Heart left ventricle (tissue), 16 donors: ENCODE measurements at regions not wholly inside any gene's neighbourhood (a gene's known extent, or its start where the extent isn't known, plus 50 kb on each side); places are given as distances from the start of the nearest gene placed in this dataset.
A peak's percentile ranks its signal among the peaks of the same experiment; 100 is the strongest.

ENCODE experiments used
- ATAC-seq, 4 donors: fragments of 200-7000 bp; cut with Tn5 transposase; one replicate each; pipeline ENCODE4 v1.9.1; 2020 to 2022; ENCODE audit warnings: moderate library complexity in 4 of 4, mild to moderate bottlenecking in 3 of 4, moderate number of reproducible peaks in 1 of 4
- DNase-seq, 5 donors: peaks; one replicate each; pipeline ENCODE4 v3.0.0-alpha.2; 2020
- H3K27ac ChIP-seq, 12 donors: fragments of 200-600 bp; sonication (generic) in 4 of 12; one replicate each; pipeline versions ENCODE4 v1.5.0 to v1.8.0; 2016 to 2022; ENCODE audit warnings: mild to moderate bottlenecking in 2 of 12
- H3K27me3 ChIP-seq, 9 donors: fragments of 200-600 bp; sonication (generic) in 2 of 9; one replicate each; pipeline versions ENCODE4 v1.5.1 to v1.8.0; 2016 to 2022; ENCODE audit warnings: mild to moderate bottlenecking in 3 of 9
- H3K36me3 ChIP-seq, 9 donors: fragments of 200-600 bp; sonication (generic) in 2 of 9; one replicate each; pipeline versions ENCODE4 v1.5.0 to v1.8.0; 2018 to 2022; ENCODE audit warnings: mild to moderate bottlenecking in 2 of 9
- H3K4me1 ChIP-seq, 12 donors: fragments of 200-600 bp; sonication (generic) in 4 of 12; one replicate each; pipeline versions ENCODE4 v1.5.0 to v1.8.0; 2016 to 2022; ENCODE audit warnings: mild to moderate bottlenecking in 3 of 12
- H3K4me3 ChIP-seq, 12 donors: fragments of 200-600 bp; sonication (generic) in 4 of 12; one replicate each; pipeline versions ENCODE4 v1.5.0 to v1.8.0; 2017 to 2022; ENCODE audit warnings: mild to moderate bottlenecking in 9 of 12, moderate library complexity in 4 of 12
- H3K9me3 ChIP-seq, 12 donors: fragments of 200-600 bp; sonication (generic) in 4 of 12; one replicate each; pipeline versions ENCODE4 v1.5.0 to v1.8.0; 2016 to 2022; ENCODE audit warnings: mild to moderate bottlenecking in 1 of 12
- CTCF ChIP-seq, 12 donors: fragments of 200-600 bp; sonication (generic) in 4 of 12; IDR thresholded peaks; one replicate each; pipeline versions ENCODE4 v1.5.0 to v1.8.0; 2018 to 2022; ENCODE audit warnings: antibody characterized with exemption in 12 of 12, mild to moderate bottlenecking in 5 of 12
- POLR2A ChIP-seq, 2 donors: fragments of 450-650 bp; IDR thresholded peaks; one replicate each; pipeline ENCODE4 v1.6.1; 2017; ENCODE audit warnings: antibody characterized with exemption in 2 of 2, mild to moderate bottlenecking in 2 of 2, moderate library complexity in 2 of 2
- whole genome bisulfite sequencing, 4 donors: extraction: QIAGEN DNeasy Blood & Tissue Kit in 2 of 4; methylation state at CpG; one replicate each; pipeline versions ENCODE4 v1.1.5 to v1.1.7; 2013 to 2018; 5-methylcytosine and 5-hydroxymethylcytosine counted together
- intact Hi-C, 10 donors: fragments of 100-400 bp; cut with DNase I; formaldehyde crosslinking; loops; one replicate each; pipeline versions ENCODE4 v1.11.1 to v1.14.2; 2022
- donor health status: ischemic (EF 13 %, LVEDD 7.1; RV severe dilation, severe dysfunction).
- donor health status: healthy with polysubstance abuse.
- donor health status: DM: no; HTN: yes; CAD: no.
- donor health status: DM: no; HTN: no; CAD: no.
- donor health status: ischemic (EF 25% LVEDD 6.9; RV normal size, moderate dysfunction).
- donor health status: ischemic (EF 25% LVEDD 5.7; RV mildly dilated, moderate dysfunction).
- donor health status: healthy.
- donor health status: DM: yes; HTN: yes; CAD: no.
- donor health status: ischemic (EF 35%, LVEDD 5.7; RV mildly dilated, moderate dysfunction).
- donor health status: nonischemic (EF 11% LVEDD 7.7; RV severe dilation, severe dysfunction).
- donor health status: DM: yes; HTN: yes; CAD: no.
- donor health status: PGD.
- donor health status: ischemic (EF 29% LVEDD 5.4; RV normal size, mild dysfunction).
- donor health status: nonischemic (EF 23%, LVEDD 6.1; RV moderate dilation, normal function).

DNA sequence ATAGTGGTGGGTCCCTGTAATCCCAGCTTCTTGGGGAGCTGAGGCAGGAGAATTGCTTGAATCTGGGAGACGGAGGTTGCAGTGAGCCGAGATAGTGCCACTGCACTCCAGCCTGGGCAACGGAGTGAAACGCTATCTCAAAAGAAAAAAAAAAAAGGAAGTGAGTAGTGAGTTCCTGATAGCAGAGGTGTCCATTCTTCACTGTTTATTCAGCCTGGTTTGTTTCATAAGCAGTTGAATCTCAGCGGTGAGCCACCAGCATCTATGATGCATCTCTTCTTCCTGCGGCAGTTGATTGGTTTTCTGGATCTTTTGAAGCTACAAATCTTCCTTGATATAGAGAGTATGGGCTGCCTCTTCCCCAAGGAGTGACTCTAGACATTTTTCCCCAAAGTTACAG lies 316.1 kb upstream of the MTPN start:
- intact Hi-C loops: no loop called here
- peaks cover 0 to 4% (median 0%) of the 10 kb centered on the region in 12 donors for H3K9me3 ChIP-seq
- TF ChIP-seq POLR2A (IDR thresholded peaks at IDR 0.05): no peak
- TF ChIP-seq CTCF (IDR thresholded peaks at IDR 0.05): no peak
- no peak for ATAC-seq
- H3K4me3 ChIP-seq: no peak overlapping the region
- DNase-seq: no peak
- WGBS, 4 donors: 25 to 49% (median 41%) methylated on average over 6 of the region's 6 CpGs
- H3K27ac ChIP-seq: peak overlapping the region in 1 of 12 donors; percentile 66
- no peaks in the 10 kb centered on the region for H3K4me1 ChIP-seq
- H3K36me3 ChIP-seq: no peaks in the 10 kb centered on the region
- H3K27me3 ChIP-seq: no peaks in the 10 kb centered on the region

GRCh38 chr7:136292365-136292764 lies 315.2 kb upstream of the MTPN start:
- H3K4me1 ChIP-seq: no peaks in the 10 kb centered on the region
- no peak for DNase-seq
- H3K9me3 ChIP-seq: peaks cover 0 to 4% (median 0%) of the 10 kb centered on the region in 12 donors
- intact Hi-C loops: no loop called here
- no peak for ATAC-seq
- no peaks in the 10 kb centered on the region for H3K27me3 ChIP-seq
- no peak for TF ChIP-seq CTCF (IDR thresholded peaks at IDR 0.05)
- TF ChIP-seq POLR2A (IDR thresholded peaks at IDR 0.05): no peak
- H3K36me3 ChIP-seq: no peaks in the 10 kb centered on the region
- no peak overlapping the region for H3K4me3 ChIP-seq
- H3K27ac ChIP-seq: no peak overlapping the region

DNA sequence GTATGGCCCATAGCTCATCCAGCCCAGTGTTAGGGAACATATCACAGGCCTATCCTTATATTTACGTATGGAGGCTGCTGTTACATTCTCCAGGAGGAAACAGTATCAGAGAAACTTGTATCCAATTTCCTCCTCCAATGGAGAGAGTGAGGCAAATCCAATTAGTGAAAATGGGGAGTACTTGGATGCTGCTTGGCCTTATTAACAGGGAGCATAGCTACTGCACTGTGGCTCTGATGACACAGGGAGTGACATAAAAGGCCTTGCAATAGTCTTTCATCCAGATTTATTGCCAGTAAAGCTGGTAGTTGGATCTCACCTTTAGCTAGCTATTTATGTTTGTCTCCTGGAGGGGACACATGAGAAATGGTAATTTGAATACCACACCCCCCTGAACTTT lies 313.2 kb upstream of the MTPN start:
- intact Hi-C loops: no loop called here
- 71 to 80% (median 79%) methylated on average over 1 of the region's 1 CpG for WGBS, 4 donors
- ATAC-seq: no peak
- H3K4me1 ChIP-seq: no peaks in the 10 kb centered on the region
- H3K27me3 ChIP-seq: no peaks in the 10 kb centered on the region
- no peak overlapping the region for H3K4me3 ChIP-seq
- no peak overlapping the region for H3K27ac ChIP-seq
- DNase-seq: no peak
- TF ChIP-seq POLR2A (IDR thresholded peaks at IDR 0.05): no peak
- TF ChIP-seq CTCF (IDR thresholded peaks at IDR 0.05): no peak
- no peaks in the 10 kb centered on the region for H3K9me3 ChIP-seq
- H3K36me3 ChIP-seq: no peaks in the 10 kb centered on the region

GRCh38 chr7:136278057-136278456 lies 300.9 kb upstream of the MTPN start:
- ATAC-seq (no peak), DNase-seq (no peak)
- Histone ChIP-seq H3K36me3 (no peaks in the 10 kb centered on the region), H3K27me3 (peaks cover 0 to 6% (median 0%) of the 10 kb centered on the region in 9 donors), H3K27ac (no peak overlapping the region), H3K4me1 (no peaks in the 10 kb centered on the region), H3K9me3 (no peaks in the 10 kb centered on the region), H3K4me3 (no peak overlapping the region)
- WGBS, 4 donors: 54 to 73% (median 67%) methylated on average over 2 of the region's 2 CpGs
- intact Hi-C loops: no loop called here
- TF ChIP-seq CTCF (IDR thresholded peaks at IDR 0.05): no peak
- TF ChIP-seq POLR2A (IDR thresholded peaks at IDR 0.05): no peak
